IMR-90 (cell line): ENCODE measurements at regions not wholly inside any gene's neighbourhood (a gene's known extent, or its start where the extent isn't known, plus 50 kb on each side); places are given as distances from the start of the nearest gene placed in this dataset.

Experiments used
- ATAC-seq: fragments of 200-7000 bp; cut with Tn5 transposase; 2 replicates; pipeline ENCODE4 v1.9.1; 2020; ENCODE audit warnings: low read depth, mild to moderate bottlenecking, moderate library complexity
- BruUV-seq: library from RNA; stranded (reverse); fragments of 400-500 nt; replicated peaks from 2 replicates; lab custom pipeline; 2021; lab: Mats Ljungman, UMichigan
- CTCF ChIA-PET: fragments of 300-600 bp; formaldehyde crosslinking; extraction: SDS; loops from one replicate; lab custom pipeline; 2021; ENCODE audit warnings: antibody characterized with exemption; lab: Yijun Ruan, JAX
- POLR2A ChIA-PET: fragments of 300-600 bp; sonication (Branson Sonifier 250); formaldehyde crosslinking; loops from one replicate; lab custom pipeline; 2022; ENCODE audit warnings: antibody characterized with exemption; ENCODE audit not compliant: unreplicated experiment; lab: Charles Lee
- DNase-seq: peaks from one replicate; pipeline ENCODE4 v3.0.0; 2013
- H2AFZ ChIP-seq: replicated peaks from 2 replicates; pipeline ENCODE3; 2013; ENCODE audit warnings: low read length, mild to moderate bottlenecking; ENCODE audit not compliant: poor library complexity
- H2AK5ac ChIP-seq: 2 replicates; pipeline ENCODE4 v1.6.1; 2013; ENCODE audit warnings: low read depth, low read length, inconsistent platforms
- H2AK9ac ChIP-seq: replicated peaks from 2 replicates; pipeline ENCODE3; 2013; ENCODE audit warnings: mild to moderate bottlenecking, low read depth, low read length, moderate library complexity; ENCODE audit not compliant: poor library complexity
- H2BK120ac ChIP-seq: 2 replicates; pipeline ENCODE4 v1.6.1; 2013; ENCODE audit warnings: low read depth, low read length, inconsistent platforms
- H2BK15ac ChIP-seq: 3 replicates; pipeline ENCODE4 v1.6.1; 2013; ENCODE audit warnings: low read depth, low read length, inconsistent platforms
- H2BK20ac ChIP-seq: 2 replicates; pipeline ENCODE4 v1.6.1; 2013; ENCODE audit warnings: low read depth, mild to moderate bottlenecking, inconsistent platforms, low read length, moderate library complexity
- H2BK5ac ChIP-seq: 2 replicates; pipeline ENCODE4 v1.6.1; 2013; ENCODE audit warnings: mild to moderate bottlenecking, low read depth, low read length, inconsistent platforms; ENCODE audit not compliant: poor library complexity, severe bottlenecking
- H3K14ac ChIP-seq: replicated peaks from 2 replicates; pipeline ENCODE4 v1.6.1; 2013; ENCODE audit warnings: low read depth, low read length, inconsistent platforms
- H3K18ac ChIP-seq: 2 replicates; pipeline ENCODE4 v1.6.1; 2013; ENCODE audit warnings: low read depth, low read length, control low read depth
- H3K23ac ChIP-seq: 2 replicates; pipeline ENCODE4 v1.6.1; 2013; ENCODE audit warnings: low read depth, low read length, inconsistent platforms
- H3K27ac ChIP-seq: 2 replicates; pipeline ENCODE4 v1.5.1; 2013; ENCODE audit warnings: mild to moderate bottlenecking, control low read depth, low read length; ENCODE audit not compliant: insufficient read depth
- H3K27me3 ChIP-seq: 2 replicates; pipeline ENCODE4 v1.6.1; 2013; ENCODE audit warnings: low read length; ENCODE audit not compliant: control insufficient read depth, insufficient read depth
- H3K36me3 ChIP-seq: 2 replicates; pipeline ENCODE4 v1.6.1; 2013; ENCODE audit warnings: low read length, mixed read lengths; ENCODE audit not compliant: control insufficient read depth, insufficient read depth
- H3K4ac ChIP-seq: 2 replicates; pipeline ENCODE4 v1.6.1; 2013; ENCODE audit warnings: low read depth, low read length, inconsistent platforms
- H3K4me1 ChIP-seq: 2 replicates; pipeline ENCODE4 v1.6.1; 2013; ENCODE audit warnings: low read length, mixed read lengths; ENCODE audit not compliant: control insufficient read depth, insufficient read depth
- H3K4me2 ChIP-seq: 2 replicates; pipeline ENCODE4 v1.6.1; 2013; ENCODE audit warnings: low read depth, mild to moderate bottlenecking, control low read depth, low read length, moderate library complexity
- H3K4me3 ChIP-seq: 2 replicates; pipeline ENCODE4 v1.5.1; 2013; ENCODE audit warnings: low read depth, mild to moderate bottlenecking, control low read depth, low read length, moderate library complexity; ENCODE audit not compliant: insufficient read depth
- H3K56ac ChIP-seq: 2 replicates; pipeline ENCODE4 v1.6.1; 2013; ENCODE audit warnings: low read length, inconsistent platforms; ENCODE audit not compliant: insufficient read depth; ENCODE audit errors: extremely low read depth
- H3K79me1 ChIP-seq, 2 experiments: 2 replicates each; pipeline ENCODE4 v1.6.1; 2013; ENCODE audit warnings: low read length in 2 of 2, inconsistent platforms in 1 of 2, low read depth in 1 of 2
- H3K9ac ChIP-seq: 2 replicates; pipeline ENCODE4 v1.6.1; 2013; ENCODE audit warnings: low read depth, low read length, control low read depth
- H3K9me1 ChIP-seq: 2 replicates; pipeline ENCODE4 v1.6.1; 2013; ENCODE audit warnings: low read length, inconsistent platforms; ENCODE audit not compliant: insufficient read depth
- H3K9me3 ChIP-seq: 2 replicates; pipeline ENCODE4 v1.6.1; 2013; ENCODE audit warnings: low read length; ENCODE audit not compliant: control insufficient read depth, insufficient read depth
- H4K20me1 ChIP-seq: 2 replicates; pipeline ENCODE4 v1.6.1; 2013; ENCODE audit warnings: low read length, inconsistent platforms; ENCODE audit not compliant: insufficient read depth
- H4K5ac ChIP-seq: 2 replicates; pipeline ENCODE4 v1.6.1; 2013; ENCODE audit warnings: mild to moderate bottlenecking, low read depth, low read length, control low read depth
- H4K8ac ChIP-seq, 2 experiments: 2 replicates each; pipeline ENCODE4 v1.6.1; 2013; ENCODE audit warnings: low read depth in 2 of 2, low read length in 2 of 2, control low read depth in 1 of 2, inconsistent platforms in 1 of 2
- H4K91ac ChIP-seq: 2 replicates; pipeline ENCODE4 v1.6.1; 2013; ENCODE audit warnings: low read depth, low read length, inconsistent platforms; ENCODE audit not compliant: insufficient read depth
- BHLHE40 ChIP-seq: fragments of 150-350 bp; IDR thresholded peaks from 2 replicates; pipeline ENCODE4 v1.6.1; 2016; ENCODE audit warnings: mild to moderate bottlenecking, low read depth, low read length
- CTCF ChIP-seq: conservative IDR thresholded peaks from 2 replicates; pipeline ENCODE4 v1.5.1; 2012; ENCODE audit warnings: mild to moderate bottlenecking, low read depth, low read length, improper control_type of control experiment
- MAFK ChIP-seq: IDR thresholded peaks from 2 replicates; pipeline ENCODE4 v1.6.1; 2012; ENCODE audit warnings: low read depth, low read length, improper control_type of control experiment
- NFE2L2 ChIP-seq: fragments of 150-350 bp; IDR thresholded peaks from 2 replicates; pipeline ENCODE4 v1.6.1; 2016; ENCODE audit warnings: low read depth, mild to moderate bottlenecking, low read length
- POLR2A ChIP-seq: IDR thresholded peaks from 2 replicates; pipeline ENCODE4 v1.6.1; 2012; ENCODE audit warnings: mild to moderate bottlenecking, low read depth, low read length
- RCOR1 ChIP-seq: IDR thresholded peaks from 2 replicates; pipeline ENCODE4 v1.6.1; 2012; ENCODE audit warnings: mild to moderate bottlenecking, low read length, improper control_type of control experiment; ENCODE audit not compliant: insufficient replicate concordance
- WGBS, 2 experiments: methylation state at CpG; one replicate each; pipeline versions ENCODE4 v1.1.5 to v1.1.7; 2013; ENCODE audit warnings: missing lambda C conversion rate in 2 of 2; ENCODE audit not compliant: insufficient read length in 1 of 2; ENCODE audit errors: extremely low coverage in 2 of 2; 5-methylcytosine and 5-hydroxymethylcytosine counted together
- dilution Hi-C: fragments of 300-500 bp; cut with HindIII; formaldehyde crosslinking; loops from one replicate; pipeline ENCODE4 v1.14.3; 2018; ENCODE audit warnings: low sequenced_read_pairs; ENCODE audit not compliant: unreplicated experiment
- in situ Hi-C: fragments of 300-500 bp; cut with MboI; formaldehyde crosslinking; loops from 3 replicates; pipeline ENCODE4 v1.14.3; 2019; ENCODE audit warnings: low sequenced_read_pairs, inconsistent platforms, mixed read lengths
- intact Hi-C: fragments of 100-400 bp; cut with micrococcal nuclease; formaldehyde crosslinking; loops from 2 replicates; pipeline ENCODE4 v1.10.0; 2022

DNA sequence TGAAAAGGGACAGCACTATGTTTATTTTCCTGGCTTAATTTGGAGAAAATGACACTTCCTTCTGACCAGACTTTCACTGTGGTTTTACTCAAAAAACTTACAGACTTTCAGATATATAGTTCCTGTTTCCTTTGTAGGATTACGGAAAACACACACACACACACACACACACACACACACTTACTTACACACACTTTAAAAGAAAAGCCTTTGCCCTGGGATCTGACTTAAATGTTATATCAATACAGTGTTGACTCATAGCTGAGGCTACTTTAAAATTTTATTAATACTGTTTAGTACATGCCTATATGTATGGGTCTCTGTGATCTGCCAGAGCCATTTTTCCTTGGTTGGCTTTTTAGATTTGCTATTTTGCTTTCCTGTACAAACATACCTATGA, 758.3 kb downstream of the DNAH5 start:
- Histone ChIP-seq H2BK15ac (no peak overlapping the region), H3K9me3 (peaks cover 3% of the 10 kb centered on the region; the same call in 1 of the 2 replicates), H3K18ac (no peak overlapping the region), H2BK120ac (no peak overlapping the region), H4K8ac (no peak overlapping the region), H3K27me3 (no peaks in the 10 kb centered on the region), H4K5ac (no peak overlapping the region), H4K20me1 (no peaks in the 10 kb centered on the region), H3K4me3 (no peak overlapping the region), H2AFZ (no peak overlapping the region), H2BK5ac (no peak overlapping the region), H2AK5ac (no peak overlapping the region), H4K91ac (no peak overlapping the region), H3K4ac (no peak overlapping the region), H3K56ac (no peak overlapping the region), H3K27ac (no peak overlapping the region), H3K9me1 (no peaks in the 10 kb centered on the region), H3K4me1 (no peaks in the 10 kb centered on the region), H3K23ac (no peak overlapping the region), H3K14ac (no peak overlapping the region), H3K36me3 (no peaks in the 10 kb centered on the region), H2BK20ac (no peak overlapping the region), H2AK9ac (no peak overlapping the region), H3K79me1 (no peaks in the 10 kb centered on the region), H3K9ac (no peak overlapping the region), H3K4me2 (no peak overlapping the region)
- DNase-seq (no peak), ATAC-seq (no peak)
- BruUV-seq = no TSS peak
- no CpG with 5 or more reads among the region's 1 CpG for WGBS, 2 experiments
- ChIA-PET POLR2A (no interaction called here), CTCF (no interaction called here)
- dilution Hi-C loops (no loop called here), intact Hi-C loops (no loop called here), in situ Hi-C loops (no loop called here)
- TF ChIP-seq MAFK = no peak
- no peak for TF ChIP-seq RCOR1
- no peak for TF ChIP-seq POLR2A
- TF ChIP-seq BHLHE40 = no peak
- TF ChIP-seq CTCF = no peak
- no peak for TF ChIP-seq NFE2L2
